A549 (cell line): ENCODE measurements at regions not wholly inside any gene's neighbourhood (a gene's known extent, or its start where the extent isn't known, plus 50 kb on each side); places are given as distances from the start of the nearest gene placed in this dataset.

Source experiments
- ATAC-seq, 2 experiments: fragments of 200-7000 bp in 1 of 2; fragments of >200 bp in 1 of 2; cut with Nextera tagmentation in 1 of 2; cut with Tn5 transposase in 1 of 2; 3 replicates each; pipeline versions ENCODE4 v1.8.0 to v1.9.1; 2018 to 2020; ENCODE audit warnings: mild to moderate bottlenecking in 1 of 2, moderate library complexity in 1 of 2
- CTCF ChIA-PET: fragments of 300-600 bp; sonication (Branson Sonifier 250); formaldehyde crosslinking; extraction: SDS; loops from one replicate; lab custom pipeline; 2021; ENCODE audit warnings: antibody characterized with exemption, inconsistent platforms; lab: Yijun Ruan, JAX
- POLR2A ChIA-PET: fragments of 350-600 bp; formaldehyde crosslinking; extraction: SDS; loops from one replicate; lab custom pipeline; 2021; ENCODE audit warnings: antibody characterized with exemption, inconsistent platforms; lab: Yijun Ruan, JAX
- DNase-seq, 2 experiments: peaks; one replicate each; pipeline versions ENCODE4 v3.0.0 to v3.0.0-alpha.2; 2011 to 2016; ENCODE audit warnings: low read depth in 1 of 2, low spot score in 1 of 2
- FAIRE-seq: peaks from 2 replicates; lab custom pipeline; 2011; peaks lifted over from hg19 to GRCh38; lab: Jason Lieb, UNC
- H3K27ac ChIP-seq, 2 experiments: fragments of >200 bp; sonication (Bioruptor Twin); formaldehyde crosslinking; 3 replicates each; pipeline ENCODE4 v1.5.1; 2016 to 2017
- H3K4me1 ChIP-seq: fragments of >200 bp; sonication (Bioruptor Twin); formaldehyde crosslinking; 3 replicates; pipeline ENCODE4 v1.6.1; 2016
- H3K4me2 ChIP-seq: fragments of >200 bp; sonication (Bioruptor Twin); formaldehyde crosslinking; 3 replicates; pipeline ENCODE4 v1.6.1; 2016
- H3K4me3 ChIP-seq: fragments of >200 bp; sonication (Bioruptor Twin); formaldehyde crosslinking; 3 replicates; pipeline ENCODE4 v1.5.1; 2016
- H3K9me3 ChIP-seq: fragments of >200 bp; sonication (Bioruptor Twin); formaldehyde crosslinking; 3 replicates; pipeline ENCODE4 v1.6.1; 2016
- ATOH8 ChIP-seq: fragments of 250-450 bp; sonication (Bioruptor Pico); IDR thresholded peaks from 2 replicates; pipeline ENCODE4 v1.5.0; 2020; ENCODE audit warnings: low read depth, mild to moderate bottlenecking, moderate library complexity
- CBX2 ChIP-seq: fragments of 200-600 bp; sonication (generic); IDR thresholded peaks from 2 replicates; pipeline ENCODE4 v1.6.1; 2016; ENCODE audit warnings: low read depth, mild to moderate bottlenecking, borderline replicate concordance
- CEBPB ChIP-seq, 2 experiments: fragments of >200 bp in 1 of 2; sonication (Bioruptor Twin) in 1 of 2; formaldehyde crosslinking in 1 of 2; IDR thresholded peaks; 2 replicates each; pipeline ENCODE4 v1.6.1; 2012 to 2016
- CHD2 ChIP-seq: fragments of 150-350 bp; IDR thresholded peaks from 2 replicates; pipeline ENCODE4 v1.6.1; 2014; ENCODE audit warnings: low read length; ENCODE audit not compliant: partially characterized antibody
- CTCF ChIP-seq: fragments of >200 bp; sonication (Bioruptor Twin); formaldehyde crosslinking; IDR thresholded peaks from 3 replicates; pipeline ENCODE4 v1.5.1; 2016
- EHMT2 ChIP-seq: fragments of 200-600 bp; sonication (generic); IDR thresholded peaks from 2 replicates; pipeline ENCODE4 v1.6.1; 2016; ENCODE audit warnings: antibody characterized with exemption, low read depth, mild to moderate bottlenecking, moderate library complexity
- FOSB ChIP-seq: fragments of 250-450 bp; sonication (Bioruptor Pico); IDR thresholded peaks from 2 replicates; pipeline ENCODE4 v1.5.0; 2020; ENCODE audit warnings: mild to moderate bottlenecking, moderate library complexity
- HOXB13 ChIP-seq: fragments of 250-450 bp; sonication (Bioruptor Pico); IDR thresholded peaks from 2 replicates; pipeline ENCODE4 v1.5.0; 2020; ENCODE audit warnings: low read depth, mild to moderate bottlenecking, moderate library complexity
- HOXB5 ChIP-seq: fragments of 250-450 bp; sonication (Bioruptor Pico); IDR thresholded peaks from 2 replicates; pipeline ENCODE4 v1.5.0; 2020; ENCODE audit warnings: mild to moderate bottlenecking, moderate library complexity
- JUN ChIP-seq, 2 experiments: fragments of >200 bp; sonication (Bioruptor Twin); formaldehyde crosslinking; IDR thresholded peaks; 2 replicates in 1 of 2; 3 replicates in 1 of 2; pipeline ENCODE4 v1.6.1; 2016 to 2017
- JUNB ChIP-seq: fragments of >200 bp; sonication (Bioruptor Twin); formaldehyde crosslinking; IDR thresholded peaks from 2 replicates; pipeline ENCODE4 v1.6.1; 2016
- KDM5A ChIP-seq: fragments of 200-600 bp; sonication (generic); IDR thresholded peaks from 2 replicates; pipeline ENCODE4 v1.6.1; 2016; ENCODE audit warnings: antibody characterized with exemption, mild to moderate bottlenecking
- MAFK ChIP-seq: fragments of 450-650 bp; IDR thresholded peaks from 2 replicates; pipeline ENCODE4 v1.6.1; 2014; ENCODE audit not compliant: partially characterized antibody
- NR3C1 ChIP-seq: fragments of >200 bp; sonication (Bioruptor Twin); formaldehyde crosslinking; IDR thresholded peaks from 3 replicates; pipeline ENCODE4 v1.6.1; 2017
- PBX3 ChIP-seq: IDR thresholded peaks from 2 replicates; pipeline ENCODE4 v1.6.1; 2012
- PHF8 ChIP-seq: fragments of 200-600 bp; sonication (generic); IDR thresholded peaks from 2 replicates; pipeline ENCODE4 v1.6.1; 2016; ENCODE audit warnings: low read depth, mild to moderate bottlenecking, antibody characterized with exemption, moderate library complexity, borderline replicate concordance
- POLR2AphosphoS2 ChIP-seq: conservative IDR thresholded peaks from 2 replicates; pipeline ENCODE4 v1.6.1; 2012; ENCODE audit warnings: low read length, improper control_type of control experiment, inconsistent platforms
- RARB ChIP-seq: fragments of 250-450 bp; sonication (Bioruptor Pico); IDR thresholded peaks from 2 replicates; pipeline ENCODE4 v1.8.0; 2021; ENCODE audit warnings: mild to moderate bottlenecking, moderate library complexity
- RFX5 ChIP-seq: fragments of 450-650 bp; IDR thresholded peaks from 2 replicates; pipeline ENCODE4 v1.7.1; 2014; ENCODE audit warnings: antibody characterized with exemption, mild to moderate bottlenecking, moderate library complexity
- RNF2 ChIP-seq: fragments of 200-600 bp; sonication (generic); IDR thresholded peaks from 2 replicates; pipeline ENCODE4 v1.6.1; 2016; ENCODE audit warnings: low read depth, mild to moderate bottlenecking, antibody characterized with exemption, moderate library complexity, borderline replicate concordance
- SREBF2 ChIP-seq: fragments of 450-650 bp; IDR thresholded peaks from 2 replicates; pipeline ENCODE4 v1.6.1; 2014; ENCODE audit warnings: mild to moderate bottlenecking, moderate library complexity
- TFCP2L1 ChIP-seq: fragments of 250-450 bp; sonication (Bioruptor Pico); IDR thresholded peaks from 2 replicates; pipeline ENCODE4 v1.5.0; 2021; ENCODE audit warnings: mild to moderate bottlenecking
- TP53 ChIP-seq: fragments of 250-450 bp; sonication (Bioruptor Pico); IDR thresholded peaks from 2 replicates; pipeline ENCODE4 v1.5.0; 2021; ENCODE audit warnings: mild to moderate bottlenecking, moderate library complexity
- ZNF302 ChIP-seq: fragments of 250-450 bp; sonication (Bioruptor Pico); IDR thresholded peaks from 2 replicates; pipeline ENCODE4 v1.9.0; 2021; ENCODE audit warnings: inconsistent platforms, mild to moderate bottlenecking, moderate library complexity
- ZSCAN20 ChIP-seq: fragments of 250-450 bp; sonication (Bioruptor Pico); IDR thresholded peaks from 2 replicates; pipeline ENCODE4 v1.8.0; 2022; ENCODE audit warnings: mild to moderate bottlenecking, moderate library complexity
- WGBS: methylation state at CpG from one replicate; pipeline ENCODE4 v1.1.6; 2017; ENCODE audit errors: missing lambda C conversion rate; 5-methylcytosine and 5-hydroxymethylcytosine counted together
- TF ChIP-seq, protein P1 (sequence below): IDR thresholded peaks from 2 replicates; pipeline ENCODE4 v1.6.1; 2012

DNA sequence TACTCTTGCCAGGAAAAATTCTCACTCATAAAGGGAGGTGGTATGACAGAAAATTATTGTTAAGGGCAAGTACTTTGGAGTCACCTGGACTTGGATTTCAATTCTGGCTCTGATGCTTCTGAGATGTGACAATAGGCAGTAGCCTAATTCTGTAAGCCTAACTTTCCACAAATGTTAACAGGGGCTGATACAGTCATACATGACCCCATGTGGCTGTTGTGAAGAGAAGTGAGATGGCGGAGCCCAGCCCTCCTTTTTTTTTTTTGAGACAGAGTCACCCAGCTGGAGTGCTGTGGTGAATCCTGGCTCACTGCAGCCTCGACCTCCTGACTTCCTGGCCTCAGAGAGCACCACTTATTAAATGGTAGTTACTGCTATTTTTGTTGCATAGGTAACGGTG lies 54.4 kb upstream of the IRF2 start:
- no peak overlapping the region for H3K4me2 ChIP-seq
- FAIRE-seq, result no peak
- ATAC-seq, result no peak
- ChIA-PET POLR2A (no interaction called here), CTCF (interaction anchor here (1.5 kb wide), 1 partner anchor 265 kb away, joined by 4 read pairs; no protein-coding TSS in a partner anchor)
- WGBS, result 61% methylated on average over 3 of the region's 3 CpGs
- H3K4me3 ChIP-seq, result no peak overlapping the region
- H3K27ac ChIP-seq, result no peak overlapping the region
- TF ChIP-seq PHF8, result no peak
- TF ChIP-seq, protein P1, sequence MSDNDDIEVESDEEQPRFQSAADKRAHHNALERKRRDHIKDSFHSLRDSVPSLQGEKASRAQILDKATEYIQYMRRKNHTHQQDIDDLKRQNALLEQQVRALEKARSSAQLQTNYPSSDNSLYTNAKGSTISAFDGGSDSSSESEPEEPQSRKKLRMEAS, result no peak
- no peak for TF ChIP-seq RNF2
- TF ChIP-seq EHMT2, result no peak
- TF ChIP-seq TFCP2L1 (CRISPR knock-in tag), result no peak
- no peak for TF ChIP-seq JUN (IDR thresholded peaks at IDR 0.05)
- no peak for TF ChIP-seq JUNB
- no peak for TF ChIP-seq SREBF2
- TF ChIP-seq RARB (CRISPR knock-in tag), result no peak
- TF ChIP-seq TP53 (CRISPR knock-in tag), result no peak
- no peak for TF ChIP-seq ATOH8 (CRISPR knock-in tag)
- no peak for TF ChIP-seq KDM5A
- TF ChIP-seq HOXB13 (CRISPR knock-in tag), result no peak
- TF ChIP-seq MAFK, result no peak
- no peak for TF ChIP-seq FOSB (CRISPR knock-in tag)
- no peak for TF ChIP-seq ZSCAN20
- TF ChIP-seq ZNF302 (CRISPR knock-in tag), result no peak
- TF ChIP-seq CTCF, result no peak
- DNase-seq, result no peak
- peaks cover 2% of the 10 kb centered on the region; the same call in 1 of the 3 replicates for H3K9me3 ChIP-seq
- H3K4me1 ChIP-seq, result no peaks in the 10 kb centered on the region

DNA sequence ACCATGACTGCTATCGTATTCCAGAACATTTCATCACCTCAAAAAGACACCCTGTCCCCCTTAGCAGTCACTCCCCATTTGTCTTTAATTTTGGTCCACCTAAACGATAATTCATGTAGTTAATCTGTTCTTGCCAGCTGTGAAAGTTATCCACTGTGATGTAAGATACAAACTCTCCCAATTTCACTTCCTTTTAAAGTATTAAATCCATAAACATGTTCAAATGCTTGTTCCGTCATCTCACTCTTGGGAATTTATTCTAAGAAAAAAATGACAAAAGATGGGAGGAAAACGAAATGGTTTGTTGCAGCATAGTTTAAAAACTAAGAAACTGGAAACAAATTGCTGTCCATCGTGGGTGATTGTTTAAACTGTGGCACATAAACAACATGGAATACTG lies 53.7 kb upstream of the IRF2 start:
- Histone ChIP-seq H3K9me3 (peaks cover 2% of the 10 kb centered on the region; the same call in 1 of the 3 replicates), H3K4me1 (no peaks in the 10 kb centered on the region)
- POLR2A ChIA-PET, result no interaction called here
- FAIRE-seq, result no peak
- TF ChIP-seq RFX5, result no peak
- TF ChIP-seq POLR2AphosphoS2, result no peak
- TF ChIP-seq CBX2, result no peak
- TF ChIP-seq CHD2, result no peak
- TF ChIP-seq CEBPB (IDR thresholded peaks at IDR 0.05), result no peak
- TF ChIP-seq HOXB5 (CRISPR knock-in tag), result no peak
- no peak for TF ChIP-seq SREBF2
- TF ChIP-seq TFCP2L1 (CRISPR knock-in tag), result no peak
- no peak for TF ChIP-seq ZSCAN20
- no peak for TF ChIP-seq NR3C1
- no peak for TF ChIP-seq PBX3
- TF ChIP-seq, all 56 proteins: peak for 0
- no peak overlapping the region for H3K4me2 ChIP-seq
- ATAC-seq, result no peak
- no peak for DNase-seq
- no peak overlapping the region for H3K4me3 ChIP-seq
- 49% methylated on average over 5 of the region's 5 CpGs for WGBS
- CTCF ChIA-PET, result interaction anchor here (1.4 kb wide), 1 partner anchor 264 kb away, joined by 6 read pairs; no protein-coding TSS in a partner anchor
- H3K27ac ChIP-seq, result no peak overlapping the region
